PC-3 (cell line): ENCODE measurements at regions not wholly inside any gene's neighbourhood (a gene's known extent, or its start where the extent isn't known, plus 50 kb on each side); places are given as distances from the start of the nearest gene placed in this dataset.

ENCODE experiments used
- ATAC-seq: fragments of 200-7000 bp; cut with Tn5 transposase; 2 replicates; pipeline ENCODE4 v1.9.1; 2020; ENCODE audit warnings: mild to moderate bottlenecking, moderate library complexity
- BruUV-seq: library from RNA; stranded (reverse); fragments of 400-500 nt; replicated peaks from 2 replicates; lab custom pipeline; 2021; lab: Mats Ljungman, UMichigan
- CTCF ChIA-PET: fragments of 300-600 bp; sonication (Branson Sonifier 250); formaldehyde crosslinking; loops from one replicate; lab custom pipeline; 2022; ENCODE audit warnings: antibody characterized with exemption; lab: Charles Lee
- POLR2A ChIA-PET: fragments of 300-600 bp; sonication (Branson Sonifier 250); formaldehyde crosslinking; loops from one replicate; lab custom pipeline; 2022; ENCODE audit warnings: antibody characterized with exemption; ENCODE audit not compliant: unreplicated experiment; lab: Charles Lee
- DNase-seq: peaks from one replicate; pipeline ENCODE4 v3.0.0-alpha.2; 2015
- H2AFZ ChIP-seq: fragments of 300-600 bp; sonication (generic); 2 replicates; pipeline ENCODE4 v1.6.0; 2016; ENCODE audit warnings: antibody characterized with exemption, low read length
- H3F3A ChIP-seq: fragments of 300-600 bp; sonication (generic); one replicate; pipeline ENCODE4 v1.6.0; 2017; ENCODE audit warnings: antibody characterized with exemption, low read length, control low read depth, mild to moderate bottlenecking; ENCODE audit not compliant: unreplicated experiment
- H3K27ac ChIP-seq: fragments of 300-600 bp; sonication (generic); 2 replicates; pipeline ENCODE4 v1.5.1; 2016; ENCODE audit warnings: mild to moderate bottlenecking, low read length
- H3K27me3 ChIP-seq: fragments of 300-600 bp; sonication (generic); 2 replicates; pipeline ENCODE4 v1.6.1; 2016; ENCODE audit warnings: low read length, mixed read lengths
- H3K36me3 ChIP-seq: fragments of 300-600 bp; sonication (generic); 2 replicates; pipeline ENCODE4 v1.6.1; 2016; ENCODE audit warnings: low read depth, mixed run types, low read length, mixed read lengths
- H3K4me1 ChIP-seq: fragments of 300-600 bp; sonication (generic); 2 replicates; pipeline ENCODE4 v1.5.1; 2016; ENCODE audit warnings: low read length; ENCODE audit not compliant: insufficient read depth
- H3K4me2 ChIP-seq: fragments of 300-600 bp; sonication (generic); 2 replicates; pipeline ENCODE4 v1.6.0; 2016; ENCODE audit warnings: low read length
- H3K4me3 ChIP-seq: fragments of 300-600 bp; sonication (generic); 2 replicates; pipeline ENCODE4 v1.5.1; 2016; ENCODE audit warnings: mild to moderate bottlenecking, low read length, mixed read lengths
- H3K79me2 ChIP-seq: fragments of 300-600 bp; sonication (generic); 2 replicates; pipeline ENCODE4 v1.6.1; 2017; ENCODE audit warnings: low read length, mixed read lengths
- H3K9ac ChIP-seq: fragments of 300-600 bp; sonication (generic); 2 replicates; pipeline ENCODE4 v1.6.0; 2016; ENCODE audit warnings: mild to moderate bottlenecking, low read length
- H3K9me2 ChIP-seq: fragments of 300-600 bp; sonication (generic); replicated peaks from 2 replicates; pipeline ENCODE4 v1.6.1; 2016; ENCODE audit warnings: mixed run types, low read length, mixed read lengths
- H3K9me3 ChIP-seq: fragments of 300-600 bp; sonication (generic); 2 replicates; pipeline ENCODE4 v1.6.1; 2016; ENCODE audit warnings: low read length, mixed read lengths
- H4K20me1 ChIP-seq: fragments of 300-600 bp; sonication (generic); 2 replicates; pipeline ENCODE4 v1.6.1; 2016; ENCODE audit warnings: low read length, mixed read lengths
- EZH2 ChIP-seq: fragments of 300-600 bp; sonication (generic); IDR thresholded peaks from one replicate; pipeline ENCODE4 v1.6.1; 2017; ENCODE audit warnings: antibody characterized with exemption, mild to moderate bottlenecking, low read length; ENCODE audit not compliant: unreplicated experiment
- EZH2phosphoT487 ChIP-seq: fragments of 300-600 bp; sonication (generic); IDR thresholded peaks from 2 replicates; pipeline ENCODE4 v1.6.1; 2018; ENCODE audit warnings: mild to moderate bottlenecking, antibody characterized with exemption, low read length, borderline replicate concordance
- intact Hi-C: fragments of 100-400 bp; cut with micrococcal nuclease; formaldehyde crosslinking; loops from 2 replicates; pipeline ENCODE4 v1.9.0; 2023
- TF ChIP-seq, protein P1 (sequence below): fragments of 300-600 bp; sonication (generic); conservative IDR thresholded peaks from 2 replicates; pipeline ENCODE4 v1.5.1; 2017; ENCODE audit warnings: antibody characterized with exemption, low read depth, mild to moderate bottlenecking, low read length

DNA sequence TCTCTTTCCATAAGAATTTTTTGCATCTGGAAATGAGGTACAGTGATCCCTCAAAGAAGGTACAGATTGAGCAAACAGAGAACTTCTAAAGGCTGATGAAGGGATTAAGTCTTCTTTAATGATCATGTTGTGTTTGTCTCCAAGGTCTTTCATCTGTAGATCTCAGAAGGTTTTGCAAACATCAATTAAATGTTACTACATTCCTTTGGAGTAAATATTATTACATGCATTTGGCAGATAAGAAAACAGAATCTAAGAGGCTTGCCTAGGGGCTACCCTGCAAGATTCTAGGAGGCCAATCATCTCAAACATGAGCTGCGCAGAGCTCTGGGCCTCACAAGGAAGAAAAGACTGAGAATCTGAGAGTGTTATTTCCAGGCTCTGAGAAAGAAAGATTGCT is 70.9 kb upstream of the LPP start:
- Histone ChIP-seq H3K79me2 (no peaks in the 10 kb centered on the region), H3F3A (no peaks in the 10 kb centered on the region), H3K36me3 (no peaks in the 10 kb centered on the region), H3K4me1 (no peaks in the 10 kb centered on the region), H3K9me3 (no peaks in the 10 kb centered on the region), H2AFZ (no peak overlapping the region), H3K9me2 (no peaks in the 10 kb centered on the region), H3K9ac (no peak overlapping the region), H3K4me3 (no peak overlapping the region), H3K27me3 (no peaks in the 10 kb centered on the region), H3K27ac (no peak overlapping the region), H4K20me1 (no peaks in the 10 kb centered on the region), H3K4me2 (no peak overlapping the region)
- TF ChIP-seq EZH2phosphoT487 (no peak), EZH2 (no peak)
- TF ChIP-seq, protein P1, sequence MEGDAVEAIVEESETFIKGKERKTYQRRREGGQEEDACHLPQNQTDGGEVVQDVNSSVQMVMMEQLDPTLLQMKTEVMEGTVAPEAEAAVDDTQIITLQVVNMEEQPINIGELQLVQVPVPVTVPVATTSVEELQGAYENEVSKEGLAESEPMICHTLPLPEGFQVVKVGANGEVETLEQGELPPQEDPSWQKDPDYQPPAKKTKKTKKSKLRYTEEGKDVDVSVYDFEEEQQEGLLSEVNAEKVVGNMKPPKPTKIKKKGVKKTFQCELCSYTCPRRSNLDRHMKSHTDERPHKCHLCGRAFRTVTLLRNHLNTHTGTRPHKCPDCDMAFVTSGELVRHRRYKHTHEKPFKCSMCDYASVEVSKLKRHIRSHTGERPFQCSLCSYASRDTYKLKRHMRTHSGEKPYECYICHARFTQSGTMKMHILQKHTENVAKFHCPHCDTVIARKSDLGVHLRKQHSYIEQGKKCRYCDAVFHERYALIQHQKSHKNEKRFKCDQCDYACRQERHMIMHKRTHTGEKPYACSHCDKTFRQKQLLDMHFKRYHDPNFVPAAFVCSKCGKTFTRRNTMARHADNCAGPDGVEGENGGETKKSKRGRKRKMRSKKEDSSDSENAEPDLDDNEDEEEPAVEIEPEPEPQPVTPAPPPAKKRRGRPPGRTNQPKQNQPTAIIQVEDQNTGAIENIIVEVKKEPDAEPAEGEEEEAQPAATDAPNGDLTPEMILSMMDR: no peak
- BruUV-seq: no TSS peak
- no peak for DNase-seq
- ChIA-PET CTCF (no interaction called here), POLR2A (no interaction called here)
- ATAC-seq: no peak
- intact Hi-C loops: no loop called here

DNA sequence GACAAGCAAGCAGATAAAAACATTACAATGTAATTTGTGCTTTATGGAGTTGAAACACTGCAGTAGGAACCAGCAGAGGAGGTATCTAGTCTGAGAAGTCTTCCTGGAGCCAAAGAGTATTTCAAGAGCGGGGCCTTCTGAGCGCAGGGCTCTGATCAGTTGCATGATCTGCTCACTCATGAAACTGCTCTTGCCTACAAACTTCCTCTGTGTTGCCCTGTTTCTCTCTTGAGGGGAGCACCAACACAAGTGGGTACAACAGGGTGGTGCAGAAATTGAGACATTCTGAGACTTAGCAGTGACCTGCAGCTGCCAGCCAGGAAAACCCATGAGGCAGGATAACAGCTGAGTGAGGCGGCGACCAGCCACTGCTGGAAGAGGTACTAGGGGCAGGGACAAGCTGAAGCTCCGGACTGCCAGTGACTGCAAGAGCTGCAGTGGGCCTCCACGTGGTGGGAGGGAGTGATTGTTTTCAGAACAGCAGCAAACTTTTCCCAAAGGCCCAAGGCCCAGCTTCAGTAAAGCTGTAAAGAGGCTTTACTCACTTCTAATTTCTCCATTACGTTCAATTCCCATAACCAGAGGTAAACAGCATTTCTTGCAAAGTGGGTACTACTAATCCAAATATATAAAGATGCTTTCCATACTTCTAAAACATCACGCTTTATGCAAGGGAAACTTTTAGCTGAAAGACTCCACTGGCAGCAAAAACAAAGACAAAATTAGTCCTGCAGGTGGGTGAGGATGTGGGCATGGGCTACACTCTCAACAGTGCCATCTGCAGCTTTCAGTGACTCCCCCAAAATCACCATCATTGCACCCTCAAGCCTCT is 69.0 kb upstream of the LPP start:
- no peak overlapping the region for H3K4me3 ChIP-seq
- intact Hi-C loops: no loop called here
- ATAC-seq (no peak), DNase-seq (no peak)
- H3K9ac ChIP-seq: no peak overlapping the region
- no peaks in the 10 kb centered on the region for H3K9me3 ChIP-seq
- H3F3A ChIP-seq: no peaks in the 10 kb centered on the region
- no peaks in the 10 kb centered on the region for H3K27me3 ChIP-seq
- H3K79me2 ChIP-seq: no peaks in the 10 kb centered on the region
- ChIA-PET POLR2A (no interaction called here), CTCF (no interaction called here)
- H3K4me2 ChIP-seq: no peak overlapping the region
- H2AFZ ChIP-seq: no peak overlapping the region
- H3K4me1 ChIP-seq: no peaks in the 10 kb centered on the region
- no peaks in the 10 kb centered on the region for H4K20me1 ChIP-seq
- no peaks in the 10 kb centered on the region for H3K9me2 ChIP-seq
- TF ChIP-seq, protein P1: no peak
- TF ChIP-seq EZH2 (no peak), EZH2phosphoT487 (no peak)
- BruUV-seq: no TSS peak
- no peaks in the 10 kb centered on the region for H3K36me3 ChIP-seq
- no peak overlapping the region for H3K27ac ChIP-seq
